ENCODE measurements at regions not wholly inside any gene's neighbourhood (a gene's known extent, or its start where the extent isn't known, plus 50 kb on each side); places are given as distances from the start of the nearest gene placed in this dataset.

- Histone ChIP-seq H3K4me3 (ENCODE audit: low read depth in 2 of 2, low read length in 2 of 2) (no peak overlapping the region), H3K9me3 (ENCODE audit: control insufficient read depth, insufficient read depth, low read depth, low read length) (no peaks in the 10 kb centered on the region), H3K36me3 (ENCODE audit: control insufficient read depth, insufficient read depth, low read length) (no peaks in the 10 kb centered on the region), H3K27ac (ENCODE audit: low read length) (no peak overlapping the region), H3K4me1 (ENCODE audit: control insufficient read depth, insufficient read depth, low read length) (no peaks in the 10 kb centered on the region), H3K27me3 (ENCODE audit: control insufficient read depth, insufficient read depth, low read length) (no peaks in the 10 kb centered on the region)
- no TSS peak for BruUV-seq (replicated peaks)
- no peak for DNase-seq (ENCODE audit: low read depth, low spot score)
- ChIA-PET POLR2A (interaction anchor here (0.7 kb wide), 1 partner anchor 28 kb away, joined by 4 read pairs; no protein-coding TSS in a partner anchor), CTCF (no interaction called here)
- intact Hi-C loops (cut with micrococcal nuclease; ENCODE audit: unreplicated experiment) = no loop called here
- in situ Hi-C loops (cut with HindIII; ENCODE audit: low pct_unique_long_range_greater_than_20kb, low sequenced_read_pairs) = no loop called here
- ATAC-seq = no peak
- no peak for TF ChIP-seq TCF7L2 (IDR thresholded peaks at IDR 0.05; ENCODE audit: low read depth, low read length)
- no peak for TF ChIP-seq POLR2AphosphoS5 (IDR thresholded peaks at IDR 0.05; ENCODE audit: low read depth, low read length)
Observed at GRCh38 chr21:27412530-27412929, 445.6 kb upstream of the ADAMTS5 start.

- ChIA-PET CTCF (no interaction called here), POLR2A (no interaction called here)
- DNase-seq (ENCODE audit: low read depth, low spot score) = no peak
- no peaks in the 10 kb centered on the region for H3K9me3 ChIP-seq (ENCODE audit: control insufficient read depth, insufficient read depth, low read depth, low read length)
- no peaks in the 10 kb centered on the region for H3K36me3 ChIP-seq (ENCODE audit: control insufficient read depth, insufficient read depth, low read length)
- in situ Hi-C loops (cut with HindIII; ENCODE audit: low pct_unique_long_range_greater_than_20kb, low sequenced_read_pairs) (no loop called here), intact Hi-C loops (cut with micrococcal nuclease; ENCODE audit: unreplicated experiment) (no loop called here)
- no peak overlapping the region for H3K27ac ChIP-seq (ENCODE audit: low read length)
- no peak for ATAC-seq
- TF ChIP-seq POLR2AphosphoS5 (IDR thresholded peaks at IDR 0.05; ENCODE audit: low read depth, low read length) (no peak), REST (IDR thresholded peaks at IDR 0.05; ENCODE audit: insufficient read depth in 1 of 2, low read depth in 2 of 2, low read length in 1 of 2) (no peak), SIN3A (IDR thresholded peaks at IDR 0.05; ENCODE audit: borderline replicate concordance, insufficient read depth, low read depth, low read length) (no peak), CTCF (IDR thresholded peaks at IDR 0.05) (no peak), TCF7L2 (IDR thresholded peaks at IDR 0.05; ENCODE audit: low read depth, low read length) (no peak)
- no TSS peak for BruUV-seq (replicated peaks)
- H3K4me3 ChIP-seq (ENCODE audit: low read depth in 2 of 2, low read length in 2 of 2) = no peak overlapping the region
- no peaks in the 10 kb centered on the region for H3K4me1 ChIP-seq (ENCODE audit: control insufficient read depth, insufficient read depth, low read length)
- H3K27me3 ChIP-seq (ENCODE audit: control insufficient read depth, insufficient read depth, low read length) = no peaks in the 10 kb centered on the region
Observed at GRCh38 chr21:27408826-27409225, 441.9 kb upstream of the ADAMTS5 start.

- H3K4me3 ChIP-seq (ENCODE audit: low read depth in 2 of 2, low read length in 2 of 2) = no peak overlapping the region
- intact Hi-C loops (cut with micrococcal nuclease; ENCODE audit: unreplicated experiment) = no loop called here
- in situ Hi-C loops (cut with HindIII; ENCODE audit: low pct_unique_long_range_greater_than_20kb, low sequenced_read_pairs) = no loop called here
- ChIA-PET POLR2A (no interaction called here), CTCF (no interaction called here)
- no peak for TF ChIP-seq SIN3A (IDR thresholded peaks at IDR 0.05; ENCODE audit: borderline replicate concordance, insufficient read depth, low read depth, low read length)
- TF ChIP-seq POLR2AphosphoS5 (IDR thresholded peaks at IDR 0.05; ENCODE audit: low read depth, low read length) = no peak
- TF ChIP-seq REST (IDR thresholded peaks at IDR 0.05; ENCODE audit: insufficient read depth in 1 of 2, low read depth in 2 of 2, low read length in 1 of 2) = no peak
- no peak for TF ChIP-seq CTCF (IDR thresholded peaks at IDR 0.05)
- TF ChIP-seq TCF7L2 (IDR thresholded peaks at IDR 0.05; ENCODE audit: low read depth, low read length) = no peak
- no peaks in the 10 kb centered on the region for H3K9me3 ChIP-seq (ENCODE audit: control insufficient read depth, insufficient read depth, low read depth, low read length)
- BruUV-seq (replicated peaks) = no TSS peak
- H3K27me3 ChIP-seq (ENCODE audit: control insufficient read depth, insufficient read depth, low read length) = no peaks in the 10 kb centered on the region
- H3K27ac ChIP-seq (ENCODE audit: low read length) = no peak overlapping the region
- no peak for ATAC-seq
- no peaks in the 10 kb centered on the region for H3K36me3 ChIP-seq (ENCODE audit: control insufficient read depth, insufficient read depth, low read length)
- H3K4me1 ChIP-seq (ENCODE audit: control insufficient read depth, insufficient read depth, low read length) = no peaks in the 10 kb centered on the region
- DNase-seq (ENCODE audit: low read depth, low spot score) = no peak
Observed at GRCh38 chr21:27407271-27407670, 440.4 kb upstream of the ADAMTS5 start.
